Prostate gland (tissue), 2 donors: ENCODE measurements at regions not wholly inside any gene's neighbourhood (a gene's known extent, or its start where the extent isn't known, plus 50 kb on each side); places are given as distances from the start of the nearest gene placed in this dataset.

ENCODE experiments used
- DNase-seq: peaks from one replicate; pipeline ENCODE4 v3.0.0-alpha.2; 2019; ENCODE audit warnings: low spot score
- H3K27ac ChIP-seq, 2 donors: fragments of 200-600 bp; sonication (generic); 2 replicates each; pipeline ENCODE4 v1.5.1; 2017 to 2019
- H3K27me3 ChIP-seq: fragments of 200-600 bp; sonication (generic); replicated peaks from 2 replicates; pipeline ENCODE4 v1.5.1; 2019; ENCODE audit not compliant: insufficient read depth
- H3K36me3 ChIP-seq, 2 donors: fragments of 200-600 bp; sonication (generic); 1 replicate in 1 of 2; 2 replicates in 1 of 2; pipeline versions ENCODE4 v1.5.1 to v1.8.1; 2017 to 2019
- H3K4me1 ChIP-seq: fragments of 200-600 bp; sonication (generic); replicated peaks from 2 replicates; pipeline ENCODE4 v1.5.1; 2019
- H3K4me3 ChIP-seq, 2 donors: fragments of 200-600 bp; sonication (generic); 2 replicates each; pipeline ENCODE4 v1.5.1; 2017 to 2019
- H3K9me3 ChIP-seq: fragments of 200-600 bp; sonication (generic); 2 replicates; pipeline ENCODE4 v1.5.1; 2017
- POLR2A ChIP-seq: fragments of 450-650 bp; IDR thresholded peaks from one replicate; pipeline ENCODE4 v1.6.1; 2016; ENCODE audit warnings: antibody characterized with exemption, mild to moderate bottlenecking
- POLR2AphosphoS5 ChIP-seq: sonication (generic); formaldehyde crosslinking; IDR thresholded peaks from one replicate; pipeline ENCODE4 v1.6.1; 2017; ENCODE audit warnings: antibody characterized with exemption
- WGBS: methylation state at CpG from one replicate; pipeline ENCODE4 v1.1.5; 2018; 5-methylcytosine and 5-hydroxymethylcytosine counted together
- intact Hi-C: fragments of 100-400 bp; cut with DNase I; formaldehyde crosslinking; loops from one replicate; pipeline ENCODE4 v1.14.2; 2022
- TF ChIP-seq, protein P1 (sequence below), 4 experiments: fragments of 200-600 bp in 2 of 4; fragments of 450-650 bp in 2 of 4; sonication (generic) in 2 of 4; IDR thresholded peaks; 1 replicate in 3 of 4; 2 replicates in 1 of 4; pipeline ENCODE4 v1.5.1; 2016 to 2019; ENCODE audit warnings: antibody characterized with exemption in 4 of 4, mild to moderate bottlenecking in 2 of 4, moderate library complexity in 2 of 4

DNA sequence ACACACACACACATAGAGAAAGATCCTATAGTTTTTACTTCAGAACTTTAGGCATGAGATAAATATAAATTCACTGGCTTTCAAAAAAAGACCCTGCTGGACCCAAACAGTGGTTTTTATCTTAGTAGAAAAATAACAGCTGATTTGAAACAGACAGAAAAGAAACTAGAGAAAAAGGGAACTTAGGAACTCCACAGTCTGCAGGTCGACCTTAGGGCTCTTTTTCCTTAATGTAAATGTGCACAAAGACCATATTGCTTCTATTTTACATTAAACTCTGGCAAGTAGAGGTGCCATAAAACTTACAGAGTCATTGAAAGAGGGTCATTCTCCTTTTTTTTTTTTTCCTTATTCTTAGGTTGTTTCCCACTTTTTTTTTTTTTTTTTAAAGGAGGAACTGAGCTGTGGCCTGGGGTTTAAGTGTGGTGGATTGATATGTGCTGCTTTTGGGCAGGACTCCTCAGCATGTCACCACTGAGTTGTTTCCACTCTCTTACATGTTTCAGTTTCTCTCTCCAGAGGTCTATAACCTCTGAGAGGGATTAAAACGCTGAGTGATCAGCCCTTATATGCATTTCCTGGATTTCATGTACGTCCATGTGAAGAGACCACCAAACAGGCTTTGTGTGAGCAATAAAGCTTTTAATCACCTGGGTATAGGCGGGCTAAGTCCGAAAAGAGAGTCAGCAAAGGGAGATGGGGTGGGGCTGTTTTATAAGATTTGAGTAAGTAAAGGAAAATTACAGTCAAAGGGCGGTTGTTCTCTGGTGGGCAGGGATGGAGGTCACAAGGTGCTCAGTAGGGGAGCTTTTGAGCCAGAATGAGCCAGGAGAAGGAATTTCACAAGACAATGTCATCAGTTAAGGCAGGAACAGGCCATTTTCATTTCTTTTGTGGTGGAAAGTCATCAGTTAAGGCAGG lies 70.8 kb upstream of the PACRGL start:
- Histone ChIP-seq H3K36me3 (no peaks in the 10 kb centered on the region), H3K4me3 (no peak overlapping the region), H3K27ac (no peak overlapping the region), H3K9me3 (no peaks in the 10 kb centered on the region), H3K4me1 (no peaks in the 10 kb centered on the region), H3K27me3 (no peaks in the 10 kb centered on the region)
- intact Hi-C loops = no loop called here
- TF ChIP-seq POLR2AphosphoS5 (no peak), POLR2A (no peak)
- TF ChIP-seq, protein P1, sequence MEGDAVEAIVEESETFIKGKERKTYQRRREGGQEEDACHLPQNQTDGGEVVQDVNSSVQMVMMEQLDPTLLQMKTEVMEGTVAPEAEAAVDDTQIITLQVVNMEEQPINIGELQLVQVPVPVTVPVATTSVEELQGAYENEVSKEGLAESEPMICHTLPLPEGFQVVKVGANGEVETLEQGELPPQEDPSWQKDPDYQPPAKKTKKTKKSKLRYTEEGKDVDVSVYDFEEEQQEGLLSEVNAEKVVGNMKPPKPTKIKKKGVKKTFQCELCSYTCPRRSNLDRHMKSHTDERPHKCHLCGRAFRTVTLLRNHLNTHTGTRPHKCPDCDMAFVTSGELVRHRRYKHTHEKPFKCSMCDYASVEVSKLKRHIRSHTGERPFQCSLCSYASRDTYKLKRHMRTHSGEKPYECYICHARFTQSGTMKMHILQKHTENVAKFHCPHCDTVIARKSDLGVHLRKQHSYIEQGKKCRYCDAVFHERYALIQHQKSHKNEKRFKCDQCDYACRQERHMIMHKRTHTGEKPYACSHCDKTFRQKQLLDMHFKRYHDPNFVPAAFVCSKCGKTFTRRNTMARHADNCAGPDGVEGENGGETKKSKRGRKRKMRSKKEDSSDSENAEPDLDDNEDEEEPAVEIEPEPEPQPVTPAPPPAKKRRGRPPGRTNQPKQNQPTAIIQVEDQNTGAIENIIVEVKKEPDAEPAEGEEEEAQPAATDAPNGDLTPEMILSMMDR (IDR thresholded peaks at IDR 0.05) = no peak
- no peak for DNase-seq
- WGBS = 80% methylated on average over 6 of the region's 6 CpGs

DNA sequence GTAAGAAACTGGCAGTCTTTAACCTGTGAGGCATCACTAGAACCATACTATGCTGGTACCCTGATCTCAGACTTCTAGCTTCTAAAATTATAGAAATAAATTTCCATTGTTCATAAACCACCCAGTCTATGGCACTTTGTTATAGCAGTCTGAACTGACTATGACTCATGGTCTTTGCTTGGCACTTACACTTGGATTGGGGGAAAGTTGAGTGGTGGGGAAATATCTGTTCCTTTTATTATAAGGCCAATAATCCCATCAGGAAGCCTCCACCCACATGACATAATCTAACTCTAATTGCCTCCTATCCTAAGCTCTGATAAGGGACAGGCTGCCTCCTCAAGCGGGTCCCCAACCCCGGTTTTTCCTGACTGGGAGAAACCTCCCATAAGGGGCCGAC lies 61.4 kb upstream of the PACRGL start:
- H3K27ac ChIP-seq = no peak overlapping the region

DNA sequence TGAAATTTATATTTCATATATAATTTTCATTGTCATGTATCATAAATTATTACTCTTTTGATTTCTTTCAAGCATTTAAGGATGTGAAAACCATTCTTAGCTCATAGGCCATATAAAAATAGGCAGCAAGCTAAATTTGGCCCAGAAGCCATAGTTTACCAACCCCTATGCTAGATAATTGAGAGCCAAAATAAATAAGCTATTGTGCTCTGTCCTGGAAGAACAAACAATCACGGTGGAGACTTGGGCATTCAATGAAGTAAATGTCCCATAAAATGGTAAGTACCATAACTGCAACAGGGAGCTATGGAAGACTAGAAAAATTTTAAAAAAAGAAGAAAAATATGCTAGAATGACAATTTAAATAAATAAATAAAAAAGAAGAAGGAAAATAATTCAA lies 60.9 kb upstream of the PACRGL start:
- intact Hi-C loops = no loop called here
- peak; percentile 56 for DNase-seq
- 32% methylated on average over 1 of the region's 1 CpG for WGBS
- no peaks in the 10 kb centered on the region for H3K36me3 ChIP-seq
- H3K4me3 ChIP-seq = no peak overlapping the region
- H3K4me1 ChIP-seq = no peaks in the 10 kb centered on the region
- no peak overlapping the region for H3K27ac ChIP-seq
- TF ChIP-seq, protein P1 (IDR thresholded peaks at IDR 0.05) = no peak
- TF ChIP-seq POLR2AphosphoS5 = peak; percentile 87
- no peaks in the 10 kb centered on the region for H3K27me3 ChIP-seq
- no peaks in the 10 kb centered on the region for H3K9me3 ChIP-seq

More for the DNA sequence above, 61.4 kb upstream of the PACRGL start:
- Histone ChIP-seq H3K36me3 (no peaks in the 10 kb centered on the region), H3K4me3 (no peak overlapping the region), H3K27me3 (no peaks in the 10 kb centered on the region), H3K4me1 (no peaks in the 10 kb centered on the region), H3K9me3 (no peaks in the 10 kb centered on the region)
- WGBS = 47% methylated on average over 3 of the region's 3 CpGs
- intact Hi-C loops = no loop called here
- TF ChIP-seq POLR2AphosphoS5 = no peak
- no peak for TF ChIP-seq POLR2A
- TF ChIP-seq, protein P1 (IDR thresholded peaks at IDR 0.05) = no peak
- no peak for DNase-seq

DNA sequence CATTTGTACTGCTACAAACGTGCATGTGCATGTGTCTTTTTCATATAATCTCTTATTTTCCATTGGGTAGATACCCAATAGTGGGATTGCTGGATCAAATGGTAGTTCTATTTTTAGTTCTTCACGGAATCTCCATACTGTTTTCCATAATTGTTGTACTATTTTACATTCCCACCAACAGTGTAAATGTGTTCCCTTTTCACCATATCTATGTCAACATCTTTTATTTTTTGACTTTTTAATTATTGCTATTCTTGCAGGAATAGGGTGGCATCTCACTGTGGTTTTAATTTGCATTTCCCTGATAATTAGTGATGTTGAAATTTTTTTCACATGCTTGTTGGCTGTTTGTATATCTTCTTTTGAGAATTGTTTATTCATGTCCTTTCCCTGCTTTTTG lies 59.3 kb upstream of the PACRGL start:
- no peaks in the 10 kb centered on the region for H3K4me1 ChIP-seq
- no peaks in the 10 kb centered on the region for H3K9me3 ChIP-seq
- TF ChIP-seq POLR2AphosphoS5 (no peak), POLR2A (no peak)
- TF ChIP-seq, protein P1 (IDR thresholded peaks at IDR 0.05) = no peak
- no peaks in the 10 kb centered on the region for H3K27me3 ChIP-seq
- no peak for DNase-seq
- 93% methylated on average over 2 of the region's 2 CpGs for WGBS
- intact Hi-C loops = no loop called here
- H3K27ac ChIP-seq = no peak overlapping the region
- no peak overlapping the region for H3K4me3 ChIP-seq
- no peaks in the 10 kb centered on the region for H3K36me3 ChIP-seq

DNA sequence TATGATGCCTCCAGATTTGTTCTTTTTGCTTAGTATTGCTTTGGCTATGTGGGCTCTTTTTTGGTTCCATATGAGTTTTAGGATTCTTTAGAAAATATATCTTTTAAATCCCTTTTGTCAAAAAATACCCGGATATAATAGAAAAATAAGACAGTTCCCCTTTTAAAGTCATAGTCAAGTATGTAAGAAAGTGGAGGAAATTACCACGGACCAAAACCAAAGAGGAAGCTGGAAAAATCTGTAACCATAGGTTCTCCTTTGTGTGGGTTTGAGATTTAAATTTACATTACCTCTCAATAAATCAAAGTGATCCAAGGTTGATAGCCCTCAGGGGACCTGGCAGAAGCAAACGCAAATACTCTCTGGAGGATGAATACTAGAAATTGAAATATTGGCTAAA lies 58.3 kb upstream of the PACRGL start:
- H3K4me1 ChIP-seq = no peaks in the 10 kb centered on the region
- H3K27me3 ChIP-seq = no peaks in the 10 kb centered on the region
- H3K27ac ChIP-seq = no peak overlapping the region
- 62% methylated on average over 3 of the region's 3 CpGs for WGBS
- H3K36me3 ChIP-seq = no peaks in the 10 kb centered on the region
- intact Hi-C loops = no loop called here
- no peak overlapping the region for H3K4me3 ChIP-seq
- TF ChIP-seq POLR2A (no peak), POLR2AphosphoS5 (no peak)
- TF ChIP-seq, protein P1 (IDR thresholded peaks at IDR 0.05) = no peak
- H3K9me3 ChIP-seq = no peaks in the 10 kb centered on the region
- no peak for DNase-seq
